Activated CD8-positive, alpha-beta memory T cell treated with anti-CD3 and anti-CD28 coated beads for 24 hours (primary cell): ENCODE measurements at regions not wholly inside any gene's neighbourhood (a gene's known extent, or its start where the extent isn't known, plus 50 kb on each side); places are given as distances from the start of the nearest gene placed in this dataset.
A peak's percentile ranks its signal among the peaks of the same experiment; 100 is the strongest.

Source experiments
- DNase-seq: peaks from one replicate; pipeline ENCODE4 v3.0.0-alpha.2; 2020

- DNase-seq, result no peak
Measured at GRCh38 chr1:36572906-36573305, 90.2 kb upstream of the CSF3R start.

- no peak for DNase-seq
Measured at GRCh38 chr1:36572142-36572715, 89.5 kb upstream of the CSF3R start.

GRCh38 chr1:36571106-36571505 is 88.4 kb upstream of the CSF3R start:
- no peak for DNase-seq

- no peak for DNase-seq
Measured at GRCh38 chr1:36570478-36571060, 87.9 kb upstream of the CSF3R start.

- DNase-seq, result no peak
Measured at GRCh38 chr1:36570006-36570405, 87.3 kb upstream of the CSF3R start.

- DNase-seq, result no peak
Measured at GRCh38 chr1:36567601-36568341, 85.1 kb upstream of the CSF3R start.

- DNase-seq, result no peak
Measured at GRCh38 chr1:36565576-36566501, 83.1 kb upstream of the CSF3R start.

GRCh38 chr1:36562181-36562685 is 79.5 kb upstream of the CSF3R start:
- no peak for DNase-seq

GRCh38 chr1:36561361-36561724 is 78.6 kb upstream of the CSF3R start:
- DNase-seq, result no peak

- no peak for DNase-seq
Measured at GRCh38 chr1:36560621-36561360, 78.1 kb upstream of the CSF3R start.

GRCh38 chr1:36560177-36560576 is 77.5 kb upstream of the CSF3R start:
- peak; percentile 19 for DNase-seq

- no peak for DNase-seq
Measured at GRCh38 chr1:36559061-36559460, 76.3 kb upstream of the CSF3R start.

- peak; percentile 13 for DNase-seq
Measured at GRCh38 chr1:36557041-36558000, 74.6 kb upstream of the CSF3R start.

GRCh38 chr1:36555041-36555440 is 72.3 kb upstream of the CSF3R start:
- no peak for DNase-seq

- no peak for DNase-seq
Measured at GRCh38 chr1:36554323-36554628, 71.6 kb upstream of the CSF3R start.

GRCh38 chr1:36553591-36554322 is 71.0 kb upstream of the CSF3R start:
- DNase-seq, result peak; percentile 83

- no peak for DNase-seq
Measured at GRCh38 chr1:36542962-36543515, 60.3 kb upstream of the CSF3R start.

GRCh38 chr1:36542024-36542961 is 59.6 kb upstream of the CSF3R start:
- DNase-seq, result no peak

- DNase-seq, result no peak
Measured at GRCh38 chr1:36540056-36540455, 57.3 kb upstream of the CSF3R start.
